AG04449 (cell line): ENCODE measurements at regions not wholly inside any gene's neighbourhood (a gene's known extent, or its start where the extent isn't known, plus 50 kb on each side); places are given as distances from the start of the nearest gene placed in this dataset.

Experiments used
- CTCF ChIA-PET: fragments of 350-600 bp; formaldehyde crosslinking; extraction: SDS; loops from one replicate; lab custom pipeline; 2021; ENCODE audit warnings: antibody characterized with exemption; lab: Yijun Ruan, JAX
- POLR2A ChIA-PET: fragments of 400-600, 350-600 bp; formaldehyde crosslinking; extraction: SDS; loops from one replicate; lab custom pipeline; 2020; ENCODE audit warnings: antibody characterized with exemption, inconsistent platforms; lab: Yijun Ruan, JAX
- DNase-seq: peaks from one replicate; pipeline ENCODE4 v3.0.0-alpha.2; 2010; ENCODE audit warnings: low read depth, low spot score
- H3K4me3 ChIP-seq: 2 replicates; pipeline ENCODE4 v1.5.1; 2011; ENCODE audit warnings: low read depth, mild to moderate bottlenecking, control low read depth, low read length
- CTCF ChIP-seq: IDR thresholded peaks from one replicate; pipeline ENCODE4 v1.5.1; 2011; ENCODE audit warnings: mild to moderate bottlenecking, moderate library complexity, low read length, control low read depth, inconsistent platforms; ENCODE audit not compliant: insufficient read depth; ENCODE audit errors: missing control alignments

- ChIA-PET CTCF (interaction anchor here (0.8 to 5.4 kb wide), 4 partner anchors 14 to 305 kb away, joined by 3 to 33 read pairs (median 14); no protein-coding TSS in a partner anchor), POLR2A (no interaction called here)
- TF ChIP-seq CTCF, result no peak
Observed at GRCh38 chr6:8194490-8194889, 92.1 kb upstream of the EEF1E1 start.

GRCh38 chr6:8193541-8193940 lies 91.2 kb upstream of the EEF1E1 start:
- no peak for DNase-seq
- ChIA-PET CTCF (interaction anchor here (0.5 to 5.4 kb wide), 5 partner anchors 13 to 306 kb away, joined by 3 to 33 read pairs (median 4); no protein-coding TSS in a partner anchor), POLR2A (interaction anchor here (1.1 kb wide), 1 partner anchor 13 kb away, joined by 4 read pairs; no protein-coding TSS in a partner anchor)
- H3K4me3 ChIP-seq, result no peak overlapping the region
- no peak for TF ChIP-seq CTCF

More at GRCh38 chr6:8194490-8194889, 92.1 kb upstream of the EEF1E1 start:
- DNase-seq, result no peak
- H3K4me3 ChIP-seq, result no peak overlapping the region

- POLR2A ChIA-PET, result no interaction called here
- TF ChIP-seq CTCF, result no peak
- CTCF ChIA-PET, result interaction anchor here (1.4 to 5.4 kb wide), 2 partner anchors 26 to 62 kb away, joined by 5 to 33 read pairs; no protein-coding TSS in a partner anchor
- no peak for DNase-seq
- H3K4me3 ChIP-seq, result no peak overlapping the region
Observed at GRCh38 chr6:8192597-8192996, 90.2 kb upstream of the EEF1E1 start.

- ChIA-PET CTCF (interaction anchor here (1.4 to 5.4 kb wide), 2 partner anchors 27 to 61 kb away, joined by 5 to 33 read pairs; no protein-coding TSS in a partner anchor), POLR2A (no interaction called here)
- TF ChIP-seq CTCF, result no peak
- no peak overlapping the region for H3K4me3 ChIP-seq
- no peak for DNase-seq
Observed at GRCh38 chr6:8192067-8192466, 89.7 kb upstream of the EEF1E1 start.

- ChIA-PET POLR2A (no interaction called here), CTCF (interaction anchor here (1.4 kb wide), 1 partner anchor 61 kb away, joined by 5 read pairs; no protein-coding TSS in a partner anchor)
Observed at GRCh38 chr6:8191629-8192028, 89.3 kb upstream of the EEF1E1 start.

More at GRCh38 chr6:8191629-8192028, 89.3 kb upstream of the EEF1E1 start:
- no peak for TF ChIP-seq CTCF
- DNase-seq, result no peak
- H3K4me3 ChIP-seq, result no peak overlapping the region
